Fibroblast of the aortic adventitia (primary cell): ENCODE measurements at regions not wholly inside any gene's neighbourhood (a gene's known extent, or its start where the extent isn't known, plus 50 kb on each side); places are given as distances from the start of the nearest gene placed in this dataset.
"Not testable (repeated sequence)": the region's sequence is repeated elsewhere in the genome, so short reads cannot be mapped to it uniquely, and the experiment has no call there.

Experiments used
- DNase-seq: peaks from one replicate; pipeline ENCODE4 v3.0.0-alpha.2; 2010; ENCODE audit warnings: low read depth
- H3K4me3 ChIP-seq: 2 replicates; pipeline ENCODE4 v1.5.1; 2011; ENCODE audit warnings: low read depth, mild to moderate bottlenecking, control low read depth, low read length, moderate library complexity
- CTCF ChIP-seq: IDR thresholded peaks from 2 replicates; pipeline ENCODE4 v1.5.1; 2011; ENCODE audit warnings: mild to moderate bottlenecking, low read length, control low read depth, inconsistent platforms; ENCODE audit not compliant: insufficient read depth

GRCh38 chr2:203612246-203612645 is 77.1 kb upstream of the RAPH1 start:
- TF ChIP-seq CTCF = no peak
- H3K4me3 ChIP-seq = no peak overlapping the region
- no peak for DNase-seq

GRCh38 chr2:203619267-203619878 is 84.3 kb upstream of the RAPH1 start:
- no peak for TF ChIP-seq CTCF
- DNase-seq = no peak
- no peak overlapping the region for H3K4me3 ChIP-seq

- TF ChIP-seq CTCF = no peak
- no peak overlapping the region for H3K4me3 ChIP-seq
- DNase-seq = no peak
Observed at GRCh38 chr2:203621981-203622515, 84.4 kb upstream of the CD28 start.

GRCh38 chr2:203623096-203623495 is 83.3 kb upstream of the CD28 start:
- peak; percentile 91 for DNase-seq
- H3K4me3 ChIP-seq = no peak overlapping the region
- TF ChIP-seq CTCF = no peak

- no peak for TF ChIP-seq CTCF
- DNase-seq = no peak
- H3K4me3 ChIP-seq = no peak overlapping the region
Observed at GRCh38 chr2:203623661-203624060, 82.8 kb upstream of the CD28 start.

GRCh38 chr2:203625701-203626100 is 80.7 kb upstream of the CD28 start:
- DNase-seq = no peak
- H3K4me3 ChIP-seq = no peak overlapping the region
- no peak for TF ChIP-seq CTCF

- H3K4me3 ChIP-seq, DNase-seq: not testable (repeated sequence)
Observed at GRCh38 chr2:203626247-203626646, 80.2 kb upstream of the CD28 start.
